ENCODE measurements at regions not wholly inside any gene's neighbourhood (a gene's known extent, or its start where the extent isn't known, plus 50 kb on each side); places are given as distances from the start of the nearest gene placed in this dataset.

DNA sequence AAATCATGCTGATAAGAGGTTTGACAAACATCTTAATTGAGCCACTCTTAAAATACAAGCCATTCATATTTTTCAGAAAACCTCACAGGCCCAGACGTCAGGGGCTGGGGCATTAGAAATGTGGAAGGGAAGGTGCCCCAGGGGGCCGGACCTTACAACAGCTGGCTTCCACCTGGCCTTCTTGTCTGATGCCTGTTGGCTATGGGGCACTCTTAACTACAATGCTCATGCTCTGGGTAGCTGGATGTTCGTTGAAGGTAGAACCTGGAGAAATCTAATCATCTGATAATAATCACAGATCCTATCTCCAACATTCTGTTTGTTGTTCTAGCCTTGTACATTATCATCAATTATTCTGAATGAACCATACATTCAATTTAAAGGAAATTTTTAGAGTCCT is 156.9 kb upstream of the SOX11 start:
- no peaks in the 10 kb centered on the region for H3K36me3 Mint-ChIP-seq (ENCODE audit: insufficient read depth, unreplicated experiment)

GRCh38 chr2:5537180-5537688 is 154.9 kb upstream of the SOX11 start:
- Mint-ChIP-seq H3K9me3 (ENCODE audit: unreplicated experiment) (no peaks in the 10 kb centered on the region), H3K4me1 (ENCODE audit: low read depth, unreplicated experiment) (no peaks in the 10 kb centered on the region), H3K36me3 (ENCODE audit: insufficient read depth, unreplicated experiment) (no peaks in the 10 kb centered on the region), H3K27me3 (ENCODE audit: insufficient read depth, unreplicated experiment) (no peaks in the 10 kb centered on the region), H3K27ac (ENCODE audit: unreplicated experiment) (no peak overlapping the region), H3K4me3 (ENCODE audit: unreplicated experiment) (no peak overlapping the region)
- BruUV-seq (replicated peaks), result no TSS peak
- Histone ChIP-seq H3K36me3 (ENCODE audit: control insufficient read depth, insufficient read depth, low read length) (no peaks in the 10 kb centered on the region), H3K4me1 (no peaks in the 10 kb centered on the region), H3K27me3 (replicated peaks; ENCODE audit: control insufficient read depth, insufficient read depth, low read length) (no peaks in the 10 kb centered on the region), H3K4me3 (ENCODE audit: low read depth, low read length) (no peak overlapping the region), H3K9me3 (no peaks in the 10 kb centered on the region)
- POLR2A ChIA-PET, result no interaction called here
- DNase-seq, result no peak
- CTCF ChIA-PET, result no interaction called here
- TF ChIP-seq, protein P1, sequence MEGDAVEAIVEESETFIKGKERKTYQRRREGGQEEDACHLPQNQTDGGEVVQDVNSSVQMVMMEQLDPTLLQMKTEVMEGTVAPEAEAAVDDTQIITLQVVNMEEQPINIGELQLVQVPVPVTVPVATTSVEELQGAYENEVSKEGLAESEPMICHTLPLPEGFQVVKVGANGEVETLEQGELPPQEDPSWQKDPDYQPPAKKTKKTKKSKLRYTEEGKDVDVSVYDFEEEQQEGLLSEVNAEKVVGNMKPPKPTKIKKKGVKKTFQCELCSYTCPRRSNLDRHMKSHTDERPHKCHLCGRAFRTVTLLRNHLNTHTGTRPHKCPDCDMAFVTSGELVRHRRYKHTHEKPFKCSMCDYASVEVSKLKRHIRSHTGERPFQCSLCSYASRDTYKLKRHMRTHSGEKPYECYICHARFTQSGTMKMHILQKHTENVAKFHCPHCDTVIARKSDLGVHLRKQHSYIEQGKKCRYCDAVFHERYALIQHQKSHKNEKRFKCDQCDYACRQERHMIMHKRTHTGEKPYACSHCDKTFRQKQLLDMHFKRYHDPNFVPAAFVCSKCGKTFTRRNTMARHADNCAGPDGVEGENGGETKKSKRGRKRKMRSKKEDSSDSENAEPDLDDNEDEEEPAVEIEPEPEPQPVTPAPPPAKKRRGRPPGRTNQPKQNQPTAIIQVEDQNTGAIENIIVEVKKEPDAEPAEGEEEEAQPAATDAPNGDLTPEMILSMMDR (IDR thresholded peaks at IDR 0.05; ENCODE audit: insufficient read depth in 1 of 2, low read depth in 1 of 2, low read length in 1 of 2, severe bottlenecking in 1 of 2, unreplicated experiment in 1 of 2), result no peak
- intact Hi-C loops (cut with micrococcal nuclease; ENCODE audit: unreplicated experiment), result no loop called here

More for the DNA sequence above, 156.9 kb upstream of the SOX11 start:
- H3K4me1 ChIP-seq, result no peaks in the 10 kb centered on the region
- H3K4me3 Mint-ChIP-seq (ENCODE audit: unreplicated experiment), result no peak overlapping the region
- TF ChIP-seq, protein P1 (IDR thresholded peaks at IDR 0.05; ENCODE audit: insufficient read depth in 1 of 2, low read depth in 1 of 2, low read length in 1 of 2, severe bottlenecking in 1 of 2, unreplicated experiment in 1 of 2), result no peak
- H3K9me3 ChIP-seq, result no peaks in the 10 kb centered on the region
- H3K9me3 Mint-ChIP-seq (ENCODE audit: unreplicated experiment), result no peaks in the 10 kb centered on the region
- H3K4me3 ChIP-seq (ENCODE audit: low read depth, low read length), result no peak overlapping the region
- CTCF ChIA-PET, result no interaction called here
- H3K4me1 Mint-ChIP-seq (ENCODE audit: low read depth, unreplicated experiment), result no peaks in the 10 kb centered on the region
- DNase-seq, result no peak
- no peaks in the 10 kb centered on the region for H3K27me3 Mint-ChIP-seq (ENCODE audit: insufficient read depth, unreplicated experiment)
- no TSS peak for BruUV-seq (replicated peaks)
- no peaks in the 10 kb centered on the region for H3K36me3 ChIP-seq (ENCODE audit: control insufficient read depth, insufficient read depth, low read length)
- H3K27me3 ChIP-seq (replicated peaks; ENCODE audit: control insufficient read depth, insufficient read depth, low read length), result no peaks in the 10 kb centered on the region
- H3K27ac Mint-ChIP-seq (ENCODE audit: unreplicated experiment), result no peak overlapping the region
- intact Hi-C loops (cut with micrococcal nuclease; ENCODE audit: unreplicated experiment), result no loop called here
- POLR2A ChIA-PET, result no interaction called here

GRCh38 chr2:5538313-5538712 is 153.9 kb upstream of the SOX11 start:
- Histone ChIP-seq H3K4me3 (ENCODE audit: low read depth, low read length) (no peak overlapping the region), H3K4me1 (no peaks in the 10 kb centered on the region), H3K9me3 (peaks cover 1% of the 10 kb centered on the region; the same call in 1 of the 2 replicates), H3K27me3 (replicated peaks; ENCODE audit: control insufficient read depth, insufficient read depth, low read length) (no peaks in the 10 kb centered on the region), H3K36me3 (ENCODE audit: control insufficient read depth, insufficient read depth, low read length) (no peaks in the 10 kb centered on the region)
- ChIA-PET POLR2A (no interaction called here), CTCF (no interaction called here)
- DNase-seq, result no peak
- Mint-ChIP-seq H3K4me1 (ENCODE audit: low read depth, unreplicated experiment) (no peaks in the 10 kb centered on the region), H3K27me3 (ENCODE audit: insufficient read depth, unreplicated experiment) (no peaks in the 10 kb centered on the region), H3K36me3 (ENCODE audit: insufficient read depth, unreplicated experiment) (no peaks in the 10 kb centered on the region), H3K9me3 (ENCODE audit: unreplicated experiment) (peaks cover 9% of the 10 kb centered on the region), H3K4me3 (ENCODE audit: unreplicated experiment) (no peak overlapping the region), H3K27ac (ENCODE audit: unreplicated experiment) (no peak overlapping the region)
- BruUV-seq (replicated peaks), result no TSS peak
- intact Hi-C loops (cut with micrococcal nuclease; ENCODE audit: unreplicated experiment), result no loop called here
- TF ChIP-seq, protein P1 (IDR thresholded peaks at IDR 0.05; ENCODE audit: insufficient read depth in 1 of 2, low read depth in 1 of 2, low read length in 1 of 2, severe bottlenecking in 1 of 2, unreplicated experiment in 1 of 2), result no peak

Data from Caco-2 (cell line).